PC-3 (cell line): ENCODE measurements at regions not wholly inside any gene's neighbourhood (a gene's known extent, or its start where the extent isn't known, plus 50 kb on each side); places are given as distances from the start of the nearest gene placed in this dataset.

Source experiments
- ATAC-seq: fragments of 200-7000 bp; cut with Tn5 transposase; 2 replicates; pipeline ENCODE4 v1.9.1; 2020; ENCODE audit warnings: mild to moderate bottlenecking, moderate library complexity
- BruUV-seq: library from RNA; stranded (reverse); fragments of 400-500 nt; replicated peaks from 2 replicates; lab custom pipeline; 2021; lab: Mats Ljungman, UMichigan
- CTCF ChIA-PET: fragments of 300-600 bp; sonication (Branson Sonifier 250); formaldehyde crosslinking; loops from one replicate; lab custom pipeline; 2022; ENCODE audit warnings: antibody characterized with exemption; lab: Charles Lee
- POLR2A ChIA-PET: fragments of 300-600 bp; sonication (Branson Sonifier 250); formaldehyde crosslinking; loops from one replicate; lab custom pipeline; 2022; ENCODE audit warnings: antibody characterized with exemption; ENCODE audit not compliant: unreplicated experiment; lab: Charles Lee
- DNase-seq: peaks from one replicate; pipeline ENCODE4 v3.0.0-alpha.2; 2015
- H2AFZ ChIP-seq: fragments of 300-600 bp; sonication (generic); 2 replicates; pipeline ENCODE4 v1.6.0; 2016; ENCODE audit warnings: antibody characterized with exemption, low read length
- H3F3A ChIP-seq: fragments of 300-600 bp; sonication (generic); one replicate; pipeline ENCODE4 v1.6.0; 2017; ENCODE audit warnings: antibody characterized with exemption, low read length, control low read depth, mild to moderate bottlenecking; ENCODE audit not compliant: unreplicated experiment
- H3K27ac ChIP-seq: fragments of 300-600 bp; sonication (generic); 2 replicates; pipeline ENCODE4 v1.5.1; 2016; ENCODE audit warnings: mild to moderate bottlenecking, low read length
- H3K27me3 ChIP-seq: fragments of 300-600 bp; sonication (generic); 2 replicates; pipeline ENCODE4 v1.6.1; 2016; ENCODE audit warnings: low read length, mixed read lengths
- H3K36me3 ChIP-seq: fragments of 300-600 bp; sonication (generic); 2 replicates; pipeline ENCODE4 v1.6.1; 2016; ENCODE audit warnings: low read depth, mixed run types, low read length, mixed read lengths
- H3K4me1 ChIP-seq: fragments of 300-600 bp; sonication (generic); 2 replicates; pipeline ENCODE4 v1.5.1; 2016; ENCODE audit warnings: low read length; ENCODE audit not compliant: insufficient read depth
- H3K4me2 ChIP-seq: fragments of 300-600 bp; sonication (generic); 2 replicates; pipeline ENCODE4 v1.6.0; 2016; ENCODE audit warnings: low read length
- H3K4me3 ChIP-seq: fragments of 300-600 bp; sonication (generic); 2 replicates; pipeline ENCODE4 v1.5.1; 2016; ENCODE audit warnings: mild to moderate bottlenecking, low read length, mixed read lengths
- H3K79me2 ChIP-seq: fragments of 300-600 bp; sonication (generic); 2 replicates; pipeline ENCODE4 v1.6.1; 2017; ENCODE audit warnings: low read length, mixed read lengths
- H3K9ac ChIP-seq: fragments of 300-600 bp; sonication (generic); 2 replicates; pipeline ENCODE4 v1.6.0; 2016; ENCODE audit warnings: mild to moderate bottlenecking, low read length
- H3K9me2 ChIP-seq: fragments of 300-600 bp; sonication (generic); replicated peaks from 2 replicates; pipeline ENCODE4 v1.6.1; 2016; ENCODE audit warnings: mixed run types, low read length, mixed read lengths
- H3K9me3 ChIP-seq: fragments of 300-600 bp; sonication (generic); 2 replicates; pipeline ENCODE4 v1.6.1; 2016; ENCODE audit warnings: low read length, mixed read lengths
- H4K20me1 ChIP-seq: fragments of 300-600 bp; sonication (generic); 2 replicates; pipeline ENCODE4 v1.6.1; 2016; ENCODE audit warnings: low read length, mixed read lengths
- EZH2 ChIP-seq: fragments of 300-600 bp; sonication (generic); IDR thresholded peaks from one replicate; pipeline ENCODE4 v1.6.1; 2017; ENCODE audit warnings: antibody characterized with exemption, mild to moderate bottlenecking, low read length; ENCODE audit not compliant: unreplicated experiment
- EZH2phosphoT487 ChIP-seq: fragments of 300-600 bp; sonication (generic); IDR thresholded peaks from 2 replicates; pipeline ENCODE4 v1.6.1; 2018; ENCODE audit warnings: mild to moderate bottlenecking, antibody characterized with exemption, low read length, borderline replicate concordance
- intact Hi-C: fragments of 100-400 bp; cut with micrococcal nuclease; formaldehyde crosslinking; loops from 2 replicates; pipeline ENCODE4 v1.9.0; 2023
- TF ChIP-seq, protein P1 (sequence below): fragments of 300-600 bp; sonication (generic); conservative IDR thresholded peaks from 2 replicates; pipeline ENCODE4 v1.5.1; 2017; ENCODE audit warnings: antibody characterized with exemption, low read depth, mild to moderate bottlenecking, low read length

GRCh38 chr2:59888706-59889105 lies 664.7 kb downstream of the BCL11A start:
- H3K9me2 ChIP-seq: no peaks in the 10 kb centered on the region
- no peak for TF ChIP-seq EZH2phosphoT487
- no peak for TF ChIP-seq EZH2
- TF ChIP-seq, protein P1, sequence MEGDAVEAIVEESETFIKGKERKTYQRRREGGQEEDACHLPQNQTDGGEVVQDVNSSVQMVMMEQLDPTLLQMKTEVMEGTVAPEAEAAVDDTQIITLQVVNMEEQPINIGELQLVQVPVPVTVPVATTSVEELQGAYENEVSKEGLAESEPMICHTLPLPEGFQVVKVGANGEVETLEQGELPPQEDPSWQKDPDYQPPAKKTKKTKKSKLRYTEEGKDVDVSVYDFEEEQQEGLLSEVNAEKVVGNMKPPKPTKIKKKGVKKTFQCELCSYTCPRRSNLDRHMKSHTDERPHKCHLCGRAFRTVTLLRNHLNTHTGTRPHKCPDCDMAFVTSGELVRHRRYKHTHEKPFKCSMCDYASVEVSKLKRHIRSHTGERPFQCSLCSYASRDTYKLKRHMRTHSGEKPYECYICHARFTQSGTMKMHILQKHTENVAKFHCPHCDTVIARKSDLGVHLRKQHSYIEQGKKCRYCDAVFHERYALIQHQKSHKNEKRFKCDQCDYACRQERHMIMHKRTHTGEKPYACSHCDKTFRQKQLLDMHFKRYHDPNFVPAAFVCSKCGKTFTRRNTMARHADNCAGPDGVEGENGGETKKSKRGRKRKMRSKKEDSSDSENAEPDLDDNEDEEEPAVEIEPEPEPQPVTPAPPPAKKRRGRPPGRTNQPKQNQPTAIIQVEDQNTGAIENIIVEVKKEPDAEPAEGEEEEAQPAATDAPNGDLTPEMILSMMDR: no peak
- no peak overlapping the region for H3K27ac ChIP-seq
- no peaks in the 10 kb centered on the region for H4K20me1 ChIP-seq
- CTCF ChIA-PET: no interaction called here
- no peak overlapping the region for H3K4me3 ChIP-seq
- ATAC-seq (no peak), DNase-seq (no peak)
- H3K9ac ChIP-seq: no peak overlapping the region
- POLR2A ChIA-PET: no interaction called here
- peaks cover 39% of the 10 kb centered on the region for H3K27me3 ChIP-seq
- H3K4me2 ChIP-seq: no peak overlapping the region
- no peaks in the 10 kb centered on the region for H3K9me3 ChIP-seq
- H3K79me2 ChIP-seq: no peaks in the 10 kb centered on the region
- H3K36me3 ChIP-seq: no peaks in the 10 kb centered on the region
- no peak overlapping the region for H2AFZ ChIP-seq
- H3F3A ChIP-seq: no peaks in the 10 kb centered on the region
- intact Hi-C loops: no loop called here
- no peaks in the 10 kb centered on the region for H3K4me1 ChIP-seq
- no TSS peak for BruUV-seq

DNA sequence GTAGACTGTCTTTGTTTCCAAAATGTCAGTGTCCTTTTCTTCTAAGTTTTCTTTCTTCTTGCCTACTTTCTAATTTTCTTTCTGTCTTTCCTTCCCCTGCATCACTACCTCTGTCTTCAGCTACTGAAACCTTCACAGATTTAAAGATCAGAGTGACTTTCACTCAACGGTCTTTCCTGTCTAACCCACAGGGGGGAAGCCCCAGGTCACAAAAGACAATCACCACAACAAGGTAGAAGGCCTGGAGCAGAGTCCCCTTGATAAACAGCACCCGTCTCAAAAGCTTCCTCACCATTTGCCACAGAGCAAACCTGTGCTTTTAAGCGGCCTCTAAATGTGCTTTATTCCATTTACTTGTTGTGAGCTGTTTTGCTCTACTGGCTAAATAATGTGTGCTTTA lies 665.4 kb downstream of the BCL11A start:
- no peak overlapping the region for H3K9ac ChIP-seq
- DNase-seq (no peak), ATAC-seq (no peak)
- H3K36me3 ChIP-seq: no peaks in the 10 kb centered on the region
- CTCF ChIA-PET: no interaction called here
- intact Hi-C loops: no loop called here
- BruUV-seq: no TSS peak
- H4K20me1 ChIP-seq: no peaks in the 10 kb centered on the region
- H3K27me3 ChIP-seq: peaks cover 39% of the 10 kb centered on the region
- no peaks in the 10 kb centered on the region for H3K9me3 ChIP-seq
- TF ChIP-seq EZH2phosphoT487: no peak
- no peak for TF ChIP-seq EZH2
- TF ChIP-seq, protein P1: no peak
- no peak overlapping the region for H3K27ac ChIP-seq
- no peak overlapping the region for H2AFZ ChIP-seq
- H3K4me3 ChIP-seq: no peak overlapping the region
- POLR2A ChIA-PET: no interaction called here
- no peaks in the 10 kb centered on the region for H3F3A ChIP-seq
- no peaks in the 10 kb centered on the region for H3K9me2 ChIP-seq
- no peak overlapping the region for H3K4me2 ChIP-seq
- H3K79me2 ChIP-seq: no peaks in the 10 kb centered on the region
- H3K4me1 ChIP-seq: no peaks in the 10 kb centered on the region

DNA sequence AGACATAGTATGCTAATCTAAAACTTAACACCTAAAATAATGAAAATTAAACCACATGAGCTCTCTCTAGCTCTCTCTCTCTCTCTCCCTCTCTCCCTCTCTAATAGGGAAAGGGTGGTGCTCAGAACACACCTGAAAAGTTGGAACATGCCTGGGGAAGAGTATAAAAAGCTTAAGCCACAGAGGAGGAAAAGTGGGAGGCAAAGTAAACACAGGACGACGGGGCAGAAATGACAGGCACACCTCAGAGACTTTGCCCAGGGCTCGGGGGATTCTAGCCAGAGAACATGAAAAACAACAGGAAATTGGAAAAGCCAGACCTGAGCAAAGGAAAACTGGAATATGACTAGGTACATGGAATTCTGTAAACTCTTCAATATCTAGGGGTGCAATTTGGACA lies 666.1 kb downstream of the BCL11A start:
- H3K4me2 ChIP-seq: no peak overlapping the region
- H3K27ac ChIP-seq: no peak overlapping the region
- no peak overlapping the region for H3K9ac ChIP-seq
- H3K9me3 ChIP-seq: no peaks in the 10 kb centered on the region
- ChIA-PET CTCF (no interaction called here), POLR2A (no interaction called here)
- peaks cover 39% of the 10 kb centered on the region for H3K27me3 ChIP-seq
- intact Hi-C loops: no loop called here
- BruUV-seq: no TSS peak
- H3K9me2 ChIP-seq: no peaks in the 10 kb centered on the region
- no peaks in the 10 kb centered on the region for H4K20me1 ChIP-seq
- no peaks in the 10 kb centered on the region for H3K4me1 ChIP-seq
- no peak for TF ChIP-seq EZH2
- TF ChIP-seq EZH2phosphoT487: no peak
- TF ChIP-seq, protein P1: no peak
- H3F3A ChIP-seq: no peaks in the 10 kb centered on the region
- no peaks in the 10 kb centered on the region for H3K36me3 ChIP-seq
- H3K4me3 ChIP-seq: no peak overlapping the region
- H3K79me2 ChIP-seq: no peaks in the 10 kb centered on the region
- DNase-seq (no peak), ATAC-seq (no peak)
- no peak overlapping the region for H2AFZ ChIP-seq
